SK-N-SH (cell line): ENCODE measurements at regions not wholly inside any gene's neighbourhood (a gene's known extent, or its start where the extent isn't known, plus 50 kb on each side); places are given as distances from the start of the nearest gene placed in this dataset.

Experiments
- CTCF ChIA-PET: fragments of 300-600, 350-600 bp; formaldehyde crosslinking; extraction: SDS; loops from one replicate; lab custom pipeline; 2021; lab: Yijun Ruan, JAX
- POLR2A ChIA-PET: fragments of 350-600 bp; sonication (Branson Sonifier 250); formaldehyde crosslinking; extraction: SDS; loops from one replicate; lab custom pipeline; 2020; ENCODE audit warnings: antibody characterized with exemption, inconsistent platforms; lab: Yijun Ruan, JAX
- DNase-seq: peaks from one replicate; pipeline ENCODE4 v3.0.0; 2012
- H2AFZ ChIP-seq: fragments of 200-600 bp; sonication (generic); 2 replicates; pipeline ENCODE4 v1.8.1; 2016; ENCODE audit warnings: antibody characterized with exemption, mild to moderate bottlenecking, low read depth
- H3F3A ChIP-seq: fragments of 200-600 bp; sonication (generic); replicated peaks from 2 replicates; pipeline ENCODE3; 2016; ENCODE audit warnings: antibody characterized with exemption, mild to moderate bottlenecking; ENCODE audit not compliant: insufficient read depth
- H3K27ac ChIP-seq, 2 experiments: fragments of 200-500 bp in 1 of 2; fragments of 200-600 bp in 1 of 2; sonication (Bioruptor generic) in 1 of 2; sonication (generic), shearing (Covaris generic) in 1 of 2; 2 replicates each; pipeline versions ENCODE4 v1.5.1 to v1.6.1; 2014 to 2016; ENCODE audit warnings: low read depth in 2 of 2, inconsistent platforms in 1 of 2, low read length in 1 of 2, mild to moderate bottlenecking in 1 of 2, mixed read lengths in 1 of 2
- H3K27me3 ChIP-seq: fragments of 200-600 bp; sonication (generic), shearing (Covaris generic); 2 replicates; pipeline ENCODE4 v1.6.1; 2016; ENCODE audit warnings: mixed run types; ENCODE audit not compliant: insufficient read depth
- H3K36me3 ChIP-seq, 2 experiments: fragments of 200-500 bp in 1 of 2; fragments of 200-600 bp in 1 of 2; sonication (Bioruptor generic) in 1 of 2; sonication (generic) in 1 of 2; replicated peaks in 1 of 2; 2 replicates each; pipeline versions ENCODE3 to v1.5.1; 2014 to 2016; ENCODE audit warnings: low read length in 1 of 2, mild to moderate bottlenecking in 1 of 2; ENCODE audit not compliant: insufficient read depth in 2 of 2, control insufficient read depth in 1 of 2
- H3K4me1 ChIP-seq, 2 experiments: fragments of 200-500 bp in 1 of 2; fragments of 200-600 bp in 1 of 2; sonication (Bioruptor generic) in 1 of 2; sonication (generic), shearing (Covaris generic) in 1 of 2; 2 replicates each; pipeline versions ENCODE4 v1.5.1 to v1.6.1; 2014 to 2016; ENCODE audit warnings: low read depth in 1 of 2, low read length in 1 of 2, mixed run types in 1 of 2; ENCODE audit not compliant: insufficient read depth in 2 of 2, control insufficient read depth in 1 of 2
- H3K4me2 ChIP-seq: fragments of 200-600 bp; sonication (generic), shearing (Covaris generic); 2 replicates; pipeline ENCODE4 v1.6.1; 2017; ENCODE audit warnings: mixed run types
- H3K4me3 ChIP-seq, 2 experiments: fragments of 200-500 bp in 1 of 2; fragments of 200-600 bp in 1 of 2; sonication (Bioruptor generic) in 1 of 2; sonication (generic), shearing (Covaris generic) in 1 of 2; 2 replicates each; pipeline versions ENCODE4 v1.5.1 to v1.8.1; 2014 to 2016; ENCODE audit warnings: low read depth in 2 of 2, inconsistent platforms in 1 of 2, low read length in 1 of 2, mild to moderate bottlenecking in 1 of 2, mixed read lengths in 1 of 2, moderate library complexity in 1 of 2
- H3K79me2 ChIP-seq: fragments of 200-600 bp; sonication (generic); 2 replicates; pipeline ENCODE4 v1.8.1; 2017; ENCODE audit warnings: mild to moderate bottlenecking; ENCODE audit not compliant: insufficient read depth
- H3K9ac ChIP-seq: fragments of 200-600 bp; sonication (generic); 2 replicates; pipeline ENCODE4 v1.6.1; 2017; ENCODE audit warnings: mixed run types
- H3K9me2 ChIP-seq: fragments of 200-600 bp; sonication (generic); 2 replicates; pipeline ENCODE4 v1.6.1; 2017; ENCODE audit warnings: mixed run types
- H3K9me3 ChIP-seq: fragments of 200-600 bp; sonication (generic); 2 replicates; pipeline ENCODE4 v1.6.1; 2017; ENCODE audit warnings: mixed run types, mild to moderate bottlenecking, moderate library complexity
- H4K20me1 ChIP-seq: fragments of 200-600 bp; sonication (generic); 2 replicates; pipeline ENCODE4 v1.6.1; 2017; ENCODE audit warnings: mild to moderate bottlenecking, mixed run types; ENCODE audit not compliant: insufficient read depth
- EP300 ChIP-seq, 2 experiments: IDR thresholded peaks; 2 replicates each; pipeline versions ENCODE4 v1.4.0 to v1.6.1; 2012; ENCODE audit warnings: borderline replicate concordance in 1 of 2, low read depth in 1 of 2, low read length in 1 of 2
- FOXM1 ChIP-seq: IDR thresholded peaks from 2 replicates; pipeline ENCODE4 v1.4.0; 2012; ENCODE audit warnings: low read depth, mild to moderate bottlenecking
- IRF3 ChIP-seq: fragments of 150-350 bp; IDR thresholded peaks from 2 replicates; pipeline ENCODE4 v1.6.1; 2016; ENCODE audit warnings: mild to moderate bottlenecking, low read depth, low read length
- JUND ChIP-seq: IDR thresholded peaks from 2 replicates; pipeline ENCODE4 v1.4.0; 2012
- NRF1 ChIP-seq: IDR thresholded peaks from 2 replicates; pipeline ENCODE4 v1.6.1; 2012; ENCODE audit warnings: low read depth, mild to moderate bottlenecking, low read length
- PBX3 ChIP-seq: IDR thresholded peaks from 2 replicates; pipeline ENCODE4; 2012
- RFX5 ChIP-seq: IDR thresholded peaks from 2 replicates; pipeline ENCODE4 v1.6.1; 2012; ENCODE audit warnings: mild to moderate bottlenecking, improper control_type of control experiment, low read length
- SIN3A ChIP-seq: IDR thresholded peaks from 2 replicates; pipeline ENCODE4 v1.6.1; 2012; ENCODE audit warnings: low read depth, mild to moderate bottlenecking, low read length, moderate library complexity, borderline replicate concordance
- SMC3 ChIP-seq: IDR thresholded peaks from 2 replicates; pipeline ENCODE4 v1.6.1; 2012; ENCODE audit warnings: low read depth, low read length, improper control_type of control experiment
- TAF1 ChIP-seq: IDR thresholded peaks from 2 replicates; pipeline ENCODE4 v1.6.1; 2012; ENCODE audit warnings: low read depth, mild to moderate bottlenecking, low read length, moderate library complexity, borderline replicate concordance
- TCF12 ChIP-seq: IDR thresholded peaks from 2 replicates; pipeline ENCODE4 v1.4.0; 2012
- TEAD4 ChIP-seq: IDR thresholded peaks from 2 replicates; pipeline ENCODE4 v1.4.0; 2012; ENCODE audit warnings: mild to moderate bottlenecking, borderline replicate concordance; ENCODE audit not compliant: insufficient read depth
- USF2 ChIP-seq: fragments of 150-350 bp; IDR thresholded peaks from 2 replicates; pipeline ENCODE4 v1.6.1; 2017; ENCODE audit warnings: antibody characterized with exemption, low read length, low read depth, borderline replicate concordance
- ZBTB33 ChIP-seq: IDR thresholded peaks from 2 replicates; pipeline ENCODE4 v1.4.0; 2012; ENCODE audit warnings: low read depth, borderline replicate concordance
- WGBS: methylation state at CpG from one replicate; pipeline ENCODE4 v1.1.6; 2017; ENCODE audit warnings: low lambda C conversion rate; 5-methylcytosine and 5-hydroxymethylcytosine counted together
- TF ChIP-seq, protein P1 (sequence below): fragments of 200-600 bp; sonication (generic); IDR thresholded peaks from 2 replicates; pipeline ENCODE4 v1.6.1; 2017; ENCODE audit warnings: antibody characterized with exemption, mild to moderate bottlenecking, moderate library complexity
- TF ChIP-seq, protein P2 (sequence below): IDR thresholded peaks from 2 replicates; pipeline ENCODE4 v1.6.1; 2012; ENCODE audit warnings: mild to moderate bottlenecking, low read depth, low read length, moderate library complexity
- TF ChIP-seq, protein P3 (sequence below): IDR thresholded peaks from 2 replicates; pipeline ENCODE4 v1.4.0; 2012; ENCODE audit warnings: low read depth

DNA sequence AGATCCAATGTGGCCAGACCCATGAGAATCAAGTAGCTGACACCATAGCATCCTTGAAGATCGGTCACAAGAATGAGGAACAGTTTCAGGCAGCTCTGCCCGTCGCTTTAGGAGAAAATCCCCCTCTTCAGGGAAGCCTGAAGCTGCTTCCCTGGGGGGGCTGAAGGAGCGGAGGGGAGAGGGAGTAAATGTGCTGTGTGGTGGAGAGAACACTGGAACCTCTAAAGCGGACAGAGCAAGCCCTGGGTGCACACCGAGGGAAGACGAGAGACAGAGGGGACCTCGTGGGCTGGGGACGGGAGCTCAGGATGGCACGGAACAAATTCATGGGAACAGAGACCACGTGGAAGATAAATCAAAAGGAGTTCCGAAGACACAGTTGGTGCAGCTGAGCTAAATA, 154.3 kb downstream of the NDUFA10 start (continued):
- TF ChIP-seq EP300 (IDR thresholded peaks at IDR 0.05; ENCODE audit: borderline replicate concordance in 1 of 2, low read depth in 1 of 2, low read length in 1 of 2), result no peak
- TF ChIP-seq SMC3, result no peak
- no peak for TF ChIP-seq JUND
- TF ChIP-seq, protein P1, sequence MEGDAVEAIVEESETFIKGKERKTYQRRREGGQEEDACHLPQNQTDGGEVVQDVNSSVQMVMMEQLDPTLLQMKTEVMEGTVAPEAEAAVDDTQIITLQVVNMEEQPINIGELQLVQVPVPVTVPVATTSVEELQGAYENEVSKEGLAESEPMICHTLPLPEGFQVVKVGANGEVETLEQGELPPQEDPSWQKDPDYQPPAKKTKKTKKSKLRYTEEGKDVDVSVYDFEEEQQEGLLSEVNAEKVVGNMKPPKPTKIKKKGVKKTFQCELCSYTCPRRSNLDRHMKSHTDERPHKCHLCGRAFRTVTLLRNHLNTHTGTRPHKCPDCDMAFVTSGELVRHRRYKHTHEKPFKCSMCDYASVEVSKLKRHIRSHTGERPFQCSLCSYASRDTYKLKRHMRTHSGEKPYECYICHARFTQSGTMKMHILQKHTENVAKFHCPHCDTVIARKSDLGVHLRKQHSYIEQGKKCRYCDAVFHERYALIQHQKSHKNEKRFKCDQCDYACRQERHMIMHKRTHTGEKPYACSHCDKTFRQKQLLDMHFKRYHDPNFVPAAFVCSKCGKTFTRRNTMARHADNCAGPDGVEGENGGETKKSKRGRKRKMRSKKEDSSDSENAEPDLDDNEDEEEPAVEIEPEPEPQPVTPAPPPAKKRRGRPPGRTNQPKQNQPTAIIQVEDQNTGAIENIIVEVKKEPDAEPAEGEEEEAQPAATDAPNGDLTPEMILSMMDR, result no peak
- TF ChIP-seq USF2, result no peak
- no peak for TF ChIP-seq TEAD4
- no peak for TF ChIP-seq SIN3A
- TF ChIP-seq, all 33 proteins: peak for 0

GRCh38 chr2:239870276-239870675, 154.9 kb downstream of the NDUFA10 start:
- no peaks in the 10 kb centered on the region; the same call in 1 of the 2 replicates for H3K9me3 ChIP-seq
- DNase-seq, result no peak
- TF ChIP-seq PBX3 (no peak), FOXM1 (no peak), SIN3A (no peak), TAF1 (no peak), ZBTB33 (no peak), TEAD4 (no peak), NRF1 (no peak), RFX5 (no peak), IRF3 (no peak), TCF12 (no peak)
- TF ChIP-seq, protein P2, sequence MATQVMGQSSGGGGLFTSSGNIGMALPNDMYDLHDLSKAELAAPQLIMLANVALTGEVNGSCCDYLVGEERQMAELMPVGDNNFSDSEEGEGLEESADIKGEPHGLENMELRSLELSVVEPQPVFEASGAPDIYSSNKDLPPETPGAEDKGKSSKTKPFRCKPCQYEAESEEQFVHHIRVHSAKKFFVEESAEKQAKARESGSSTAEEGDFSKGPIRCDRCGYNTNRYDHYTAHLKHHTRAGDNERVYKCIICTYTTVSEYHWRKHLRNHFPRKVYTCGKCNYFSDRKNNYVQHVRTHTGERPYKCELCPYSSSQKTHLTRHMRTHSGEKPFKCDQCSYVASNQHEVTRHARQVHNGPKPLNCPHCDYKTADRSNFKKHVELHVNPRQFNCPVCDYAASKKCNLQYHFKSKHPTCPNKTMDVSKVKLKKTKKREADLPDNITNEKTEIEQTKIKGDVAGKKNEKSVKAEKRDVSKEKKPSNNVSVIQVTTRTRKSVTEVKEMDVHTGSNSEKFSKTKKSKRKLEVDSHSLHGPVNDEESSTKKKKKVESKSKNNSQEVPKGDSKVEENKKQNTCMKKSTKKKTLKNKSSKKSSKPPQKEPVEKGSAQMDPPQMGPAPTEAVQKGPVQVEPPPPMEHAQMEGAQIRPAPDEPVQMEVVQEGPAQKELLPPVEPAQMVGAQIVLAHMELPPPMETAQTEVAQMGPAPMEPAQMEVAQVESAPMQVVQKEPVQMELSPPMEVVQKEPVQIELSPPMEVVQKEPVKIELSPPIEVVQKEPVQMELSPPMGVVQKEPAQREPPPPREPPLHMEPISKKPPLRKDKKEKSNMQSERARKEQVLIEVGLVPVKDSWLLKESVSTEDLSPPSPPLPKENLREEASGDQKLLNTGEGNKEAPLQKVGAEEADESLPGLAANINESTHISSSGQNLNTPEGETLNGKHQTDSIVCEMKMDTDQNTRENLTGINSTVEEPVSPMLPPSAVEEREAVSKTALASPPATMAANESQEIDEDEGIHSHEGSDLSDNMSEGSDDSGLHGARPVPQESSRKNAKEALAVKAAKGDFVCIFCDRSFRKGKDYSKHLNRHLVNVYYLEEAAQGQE, result no peak
- TF ChIP-seq, protein P1, result no peak
- TF ChIP-seq, protein P3, sequence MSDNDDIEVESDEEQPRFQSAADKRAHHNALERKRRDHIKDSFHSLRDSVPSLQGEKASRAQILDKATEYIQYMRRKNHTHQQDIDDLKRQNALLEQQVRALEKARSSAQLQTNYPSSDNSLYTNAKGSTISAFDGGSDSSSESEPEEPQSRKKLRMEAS, result no peak

More at GRCh38 chr2:239870276-239870675, 154.9 kb downstream of the NDUFA10 start:
- ChIA-PET CTCF (interaction anchor here (0.7 kb wide), 1 partner anchor 8 kb away, joined by 3 read pairs; no protein-coding TSS in a partner anchor), POLR2A (no interaction called here)
- Histone ChIP-seq H4K20me1 (no peaks in the 10 kb centered on the region), H2AFZ (no peak overlapping the region), H3K9ac (no peak overlapping the region), H3K4me1 (no peaks in the 10 kb centered on the region), H3K9me2 (no peaks in the 10 kb centered on the region), H3K27ac (no peak overlapping the region), H3K4me2 (no peak overlapping the region), H3K79me2 (no peaks in the 10 kb centered on the region), H3K27me3 (no peaks in the 10 kb centered on the region), H3K4me3 (no peak overlapping the region), H3K36me3 (no peaks in the 10 kb centered on the region), H3F3A (peaks cover 15% of the 10 kb centered on the region)
- WGBS, result 42% methylated on average over 8 of the region's 12 CpGs
